Nephron (organoid): ENCODE measurements at regions not wholly inside any gene's neighbourhood (a gene's known extent, or its start where the extent isn't known, plus 50 kb on each side); places are given as distances from the start of the nearest gene placed in this dataset.

Experiments used
- H3K27ac Mint-ChIP-seq, 3 experiments: 2 replicates each; pipeline ENCODE4 v1.8.0; 2020; ENCODE audit warnings: mixed read lengths in 3 of 3, mild to moderate bottlenecking in 2 of 3, moderate library complexity in 1 of 3
- H3K27me3 Mint-ChIP-seq: 2 replicates; pipeline ENCODE4 v1.8.0; 2021; ENCODE audit warnings: low read depth, mild to moderate bottlenecking, moderate library complexity, mixed read lengths
- H3K36me3 Mint-ChIP-seq: 2 replicates; pipeline ENCODE4 v1.8.0; 2020; ENCODE audit warnings: low read depth, mixed read lengths
- H3K4me1 Mint-ChIP-seq: 2 replicates; pipeline ENCODE4 v1.8.0; 2020; ENCODE audit warnings: mixed read lengths
- H3K4me3 Mint-ChIP-seq, 3 experiments: 2 replicates each; pipeline ENCODE4 v1.8.0; 2020; ENCODE audit warnings: mild to moderate bottlenecking in 3 of 3, mixed read lengths in 3 of 3, moderate library complexity in 2 of 3
- H3K9me3 Mint-ChIP-seq: 2 replicates; pipeline ENCODE4 v1.8.0; 2020; ENCODE audit warnings: mixed read lengths
- TF ChIP-seq, protein P1 (sequence below), 3 experiments: fragments of 200-600 bp; sonication (generic); IDR thresholded peaks; one replicate each; pipeline ENCODE4 v1.5.0; 2021; ENCODE audit warnings: antibody characterized with exemption in 3 of 3; ENCODE audit not compliant: unreplicated experiment in 3 of 3

GRCh38 chr3:153972862-153973261 lies 148.3 kb upstream of the ARHGEF26 start:
- H3K4me1 Mint-ChIP-seq: peaks cover 42% of the 10 kb centered on the region
- no peaks in the 10 kb centered on the region for H3K9me3 Mint-ChIP-seq
- H3K27ac Mint-ChIP-seq: peak overlapping the region in 1 of 3 experiments; percentile 36
- H3K4me3 Mint-ChIP-seq: no peak overlapping the region
- H3K36me3 Mint-ChIP-seq: no peaks in the 10 kb centered on the region
- TF ChIP-seq, protein P1, sequence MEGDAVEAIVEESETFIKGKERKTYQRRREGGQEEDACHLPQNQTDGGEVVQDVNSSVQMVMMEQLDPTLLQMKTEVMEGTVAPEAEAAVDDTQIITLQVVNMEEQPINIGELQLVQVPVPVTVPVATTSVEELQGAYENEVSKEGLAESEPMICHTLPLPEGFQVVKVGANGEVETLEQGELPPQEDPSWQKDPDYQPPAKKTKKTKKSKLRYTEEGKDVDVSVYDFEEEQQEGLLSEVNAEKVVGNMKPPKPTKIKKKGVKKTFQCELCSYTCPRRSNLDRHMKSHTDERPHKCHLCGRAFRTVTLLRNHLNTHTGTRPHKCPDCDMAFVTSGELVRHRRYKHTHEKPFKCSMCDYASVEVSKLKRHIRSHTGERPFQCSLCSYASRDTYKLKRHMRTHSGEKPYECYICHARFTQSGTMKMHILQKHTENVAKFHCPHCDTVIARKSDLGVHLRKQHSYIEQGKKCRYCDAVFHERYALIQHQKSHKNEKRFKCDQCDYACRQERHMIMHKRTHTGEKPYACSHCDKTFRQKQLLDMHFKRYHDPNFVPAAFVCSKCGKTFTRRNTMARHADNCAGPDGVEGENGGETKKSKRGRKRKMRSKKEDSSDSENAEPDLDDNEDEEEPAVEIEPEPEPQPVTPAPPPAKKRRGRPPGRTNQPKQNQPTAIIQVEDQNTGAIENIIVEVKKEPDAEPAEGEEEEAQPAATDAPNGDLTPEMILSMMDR (IDR thresholded peaks at IDR 0.05; ENCODE audit: unreplicated experiment in 3 of 3): no peak
- no peaks in the 10 kb centered on the region for H3K27me3 Mint-ChIP-seq

DNA sequence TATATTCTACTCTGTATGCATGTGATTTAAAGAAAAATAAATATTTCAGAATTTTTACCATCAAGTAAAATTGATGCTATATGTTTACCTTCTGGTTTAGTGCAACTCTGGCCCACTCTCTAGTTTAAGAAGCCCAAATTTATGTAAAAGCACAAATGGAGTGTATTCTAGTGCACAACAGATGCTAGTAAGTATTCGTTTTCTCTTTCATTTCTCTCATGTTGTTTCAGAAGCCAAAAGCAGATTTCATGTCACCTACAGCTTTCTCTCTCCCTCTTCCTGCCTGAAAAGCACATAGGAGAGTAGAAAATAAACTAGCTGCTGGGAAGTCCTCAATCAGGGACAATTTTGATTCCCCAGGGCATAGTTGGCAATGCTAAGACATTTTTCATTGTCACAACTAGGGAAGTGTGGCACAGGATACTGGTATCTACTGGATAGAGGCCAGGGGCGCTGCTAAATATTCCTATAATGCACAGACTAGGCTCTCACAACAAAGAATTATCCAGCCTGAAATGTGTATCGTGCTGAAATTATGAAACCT lies 147.4 kb upstream of the ARHGEF26 start:
- TF ChIP-seq, protein P1 (IDR thresholded peaks at IDR 0.05; ENCODE audit: unreplicated experiment in 3 of 3): no peak
- H3K9me3 Mint-ChIP-seq: no peaks in the 10 kb centered on the region
- no peaks in the 10 kb centered on the region for H3K27me3 Mint-ChIP-seq
- H3K4me1 Mint-ChIP-seq: peaks cover 45% of the 10 kb centered on the region
- H3K27ac Mint-ChIP-seq: peak overlapping the region in 2 of 3 experiments; percentile 36 to 47
- H3K4me3 Mint-ChIP-seq: no peak overlapping the region
- no peaks in the 10 kb centered on the region for H3K36me3 Mint-ChIP-seq

GRCh38 chr3:153974614-153975013 lies 146.6 kb upstream of the ARHGEF26 start:
- H3K27me3 Mint-ChIP-seq: no peaks in the 10 kb centered on the region
- H3K4me1 Mint-ChIP-seq: peaks cover 51% of the 10 kb centered on the region
- TF ChIP-seq, protein P1 (IDR thresholded peaks at IDR 0.05; ENCODE audit: unreplicated experiment in 3 of 3): no peak
- no peak overlapping the region for H3K4me3 Mint-ChIP-seq
- H3K27ac Mint-ChIP-seq: peak overlapping the region in 2 of 3 experiments; percentile 10 to 36
- no peaks in the 10 kb centered on the region for H3K36me3 Mint-ChIP-seq
- no peaks in the 10 kb centered on the region for H3K9me3 Mint-ChIP-seq

GRCh38 chr3:153976891-153977554 lies 144.2 kb upstream of the ARHGEF26 start:
- Mint-ChIP-seq H3K4me1 (peaks cover 38% of the 10 kb centered on the region), H3K36me3 (no peaks in the 10 kb centered on the region), H3K27me3 (no peaks in the 10 kb centered on the region), H3K4me3 (peak overlapping the region in 1 of 3 experiments; percentile 1), H3K9me3 (peaks cover 4% of the 10 kb centered on the region), H3K27ac (peak overlapping the region; percentile 43 to 82 (median 63))
- TF ChIP-seq, protein P1 (IDR thresholded peaks at IDR 0.05; ENCODE audit: unreplicated experiment in 3 of 3): no peak

DNA sequence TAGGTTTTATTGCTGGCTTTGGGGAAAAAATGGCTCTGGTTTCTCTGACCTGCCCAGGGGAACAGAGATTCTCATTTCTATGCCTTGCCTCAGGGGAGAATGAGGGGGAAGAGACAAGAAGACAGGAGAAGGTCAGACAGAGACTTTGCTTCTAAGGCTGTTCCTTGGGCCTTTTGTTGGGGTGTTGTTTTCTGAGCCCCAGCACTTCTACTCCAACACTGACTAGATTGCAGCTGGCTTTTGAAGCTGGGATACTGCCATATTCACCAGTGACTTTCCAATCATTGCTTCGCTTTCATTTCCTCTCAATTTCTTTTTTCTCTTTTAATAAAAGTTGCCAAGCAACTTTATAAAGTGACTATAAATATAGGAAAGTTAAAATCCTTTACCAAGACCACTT lies 143.2 kb upstream of the ARHGEF26 start:
- no peaks in the 10 kb centered on the region for H3K36me3 Mint-ChIP-seq
- H3K27ac Mint-ChIP-seq: peak overlapping the region; percentile 15 to 82 (median 82)
- no peak overlapping the region for H3K4me3 Mint-ChIP-seq
- TF ChIP-seq, protein P1 (IDR thresholded peaks at IDR 0.05; ENCODE audit: unreplicated experiment in 3 of 3): no peak
- no peaks in the 10 kb centered on the region for H3K27me3 Mint-ChIP-seq
- H3K9me3 Mint-ChIP-seq: peaks cover 12% of the 10 kb centered on the region
- peaks cover 38% of the 10 kb centered on the region for H3K4me1 Mint-ChIP-seq
